Mononuclear cell (primary cell): ENCODE measurements at regions not wholly inside any gene's neighbourhood (a gene's known extent, or its start where the extent isn't known, plus 50 kb on each side); places are given as distances from the start of the nearest gene placed in this dataset.

Experiments used
- H3K27me3 ChIP-seq: 2 replicates; pipeline ENCODE4 v1.6.0; 2011; ENCODE audit warnings: low read length, control low read depth; ENCODE audit not compliant: insufficient read depth
- H3K4me1 ChIP-seq: 2 replicates; pipeline ENCODE4 v1.5.1; 2011; ENCODE audit warnings: mild to moderate bottlenecking, low read length, control low read depth; ENCODE audit not compliant: insufficient read depth
- H3K4me3 ChIP-seq: 2 replicates; pipeline ENCODE4 v1.5.1; 2011; ENCODE audit warnings: mild to moderate bottlenecking, low read length, moderate library complexity
- H3K9me3 ChIP-seq: 2 replicates; pipeline ENCODE4 v1.5.1; 2011; ENCODE audit warnings: low read depth, mild to moderate bottlenecking, control low read depth, low read length

DNA sequence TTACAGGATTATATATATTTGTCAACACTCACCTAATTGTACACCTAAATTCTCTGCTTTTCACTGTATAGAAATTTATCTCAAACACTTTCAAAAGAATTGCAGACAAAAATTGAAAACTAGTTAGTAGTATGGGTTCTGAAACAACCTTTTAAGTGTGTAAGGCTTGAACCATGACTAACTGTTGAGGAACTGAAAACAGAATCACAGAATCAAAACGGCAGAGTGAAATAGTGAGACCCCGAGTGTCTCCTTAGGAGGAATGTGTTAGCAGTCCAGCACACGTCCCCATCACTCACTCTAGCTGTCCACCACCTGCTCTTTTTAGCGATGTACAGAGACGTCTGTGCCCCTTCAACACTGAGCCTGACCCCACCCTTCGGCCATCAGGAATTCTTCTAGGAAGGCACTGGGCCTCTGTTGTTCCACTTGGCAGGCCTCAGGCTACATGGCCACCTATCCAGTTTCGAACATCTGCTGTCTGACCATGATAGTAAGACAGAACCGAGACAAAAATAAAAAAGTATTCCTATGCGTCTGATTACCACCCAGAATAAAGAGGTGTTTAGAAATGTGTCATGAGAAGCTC is 227.4 kb downstream of the C6orf118 start:
- Histone ChIP-seq H3K4me1 (no peaks in the 10 kb centered on the region), H3K9me3 (no peaks in the 10 kb centered on the region), H3K27me3 (no peaks in the 10 kb centered on the region), H3K4me3 (no peak overlapping the region)

GRCh38 chr6:165077876-165078275 is 231.5 kb downstream of the C6orf118 start:
- H3K4me1 ChIP-seq, result no peaks in the 10 kb centered on the region
- no peaks in the 10 kb centered on the region for H3K27me3 ChIP-seq
- no peak overlapping the region for H3K4me3 ChIP-seq
- no peaks in the 10 kb centered on the region for H3K9me3 ChIP-seq

GRCh38 chr6:165071906-165072305 is 237.5 kb downstream of the C6orf118 start:
- Histone ChIP-seq H3K9me3 (no peaks in the 10 kb centered on the region), H3K4me3 (no peak overlapping the region), H3K27me3 (no peaks in the 10 kb centered on the region), H3K4me1 (no peaks in the 10 kb centered on the region)

DNA sequence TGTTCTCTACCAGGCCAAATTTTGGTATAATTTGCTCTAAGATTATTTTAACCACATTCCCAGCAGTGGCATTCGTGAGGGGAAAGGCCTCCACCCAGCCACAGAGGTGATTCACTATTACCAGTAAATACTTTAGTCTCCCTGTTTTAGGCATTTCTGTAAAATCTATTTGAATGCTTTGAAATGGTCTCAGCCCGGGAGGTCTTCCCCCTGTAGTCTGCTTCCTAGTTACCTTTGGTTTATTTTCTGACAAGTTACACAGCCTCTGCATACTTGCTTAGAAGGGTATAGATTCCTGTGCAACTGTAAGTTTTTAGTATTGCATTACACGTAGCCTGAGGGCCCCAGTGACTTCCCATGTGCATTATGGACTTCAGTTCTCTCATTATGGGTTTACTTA is 248.7 kb downstream of the C6orf118 start:
- Histone ChIP-seq H3K9me3 (no peaks in the 10 kb centered on the region), H3K4me1 (no peaks in the 10 kb centered on the region), H3K4me3 (no peak overlapping the region), H3K27me3 (no peaks in the 10 kb centered on the region)

DNA sequence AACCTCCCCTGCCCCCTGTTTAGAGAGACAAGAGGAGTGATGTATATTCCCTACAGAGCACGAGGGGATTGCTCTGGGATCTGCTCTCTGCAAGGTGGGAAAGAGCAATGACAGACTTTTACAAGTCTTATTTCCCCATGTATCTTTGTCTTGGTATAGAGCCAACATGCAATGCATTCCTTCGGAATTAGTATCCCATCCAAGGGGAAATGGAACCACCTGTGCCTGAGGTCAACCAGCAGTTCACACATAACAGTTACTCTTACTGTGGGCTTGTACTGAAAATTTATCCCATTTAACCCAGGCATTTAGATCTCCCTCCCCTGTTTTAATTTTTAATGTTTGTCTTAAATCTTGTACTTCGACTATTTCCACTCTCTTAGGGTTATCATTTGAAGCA is 250.4 kb downstream of the C6orf118 start:
- H3K4me1 ChIP-seq, result no peaks in the 10 kb centered on the region
- no peaks in the 10 kb centered on the region for H3K9me3 ChIP-seq
- H3K4me3 ChIP-seq, result no peak overlapping the region
- H3K27me3 ChIP-seq, result no peaks in the 10 kb centered on the region

DNA sequence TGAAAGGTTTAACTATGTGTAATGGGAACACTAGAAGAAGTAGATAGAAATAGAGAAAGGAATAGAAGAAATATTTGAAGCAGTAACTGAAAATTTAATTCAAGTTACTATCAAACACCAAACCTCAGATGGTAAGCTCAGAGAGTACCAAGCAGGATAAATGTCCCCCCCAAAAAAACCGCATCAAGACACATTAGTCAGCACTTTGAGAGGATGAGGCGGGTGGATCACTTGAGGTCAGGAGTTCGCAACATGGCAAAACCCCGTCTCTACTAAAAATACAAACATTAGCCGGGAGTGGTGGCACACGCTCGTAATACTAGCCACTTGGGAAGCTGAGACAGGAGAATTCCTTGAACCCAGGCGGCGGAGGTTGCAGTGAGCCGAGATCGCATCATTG is 253.1 kb downstream of the C6orf118 start:
- no peaks in the 10 kb centered on the region for H3K27me3 ChIP-seq
- H3K4me1 ChIP-seq, result no peaks in the 10 kb centered on the region

DNA sequence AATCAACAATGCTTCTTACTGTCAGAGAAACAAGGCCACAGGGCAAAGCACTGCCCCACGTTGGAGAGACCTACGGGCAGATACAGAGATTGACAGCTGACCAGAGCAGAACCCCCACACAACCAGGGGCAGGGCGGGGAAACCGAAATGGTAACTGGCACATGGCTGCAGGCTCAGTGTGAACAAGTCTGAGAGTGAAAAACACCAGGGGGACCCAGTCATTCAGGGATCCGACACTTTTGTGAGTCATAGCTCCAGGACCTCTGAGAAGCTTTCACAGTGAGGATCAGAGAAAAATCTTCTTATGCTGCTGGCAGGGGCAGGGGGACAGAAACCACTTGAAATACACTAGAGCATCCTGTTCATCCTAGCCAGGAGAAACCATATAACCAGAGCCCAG is 254.2 kb downstream of the C6orf118 start:
- H3K4me1 ChIP-seq, result no peaks in the 10 kb centered on the region
- no peak overlapping the region for H3K4me3 ChIP-seq

More for the DNA sequence above, 253.1 kb downstream of the C6orf118 start:
- no peaks in the 10 kb centered on the region for H3K9me3 ChIP-seq
- no peak overlapping the region for H3K4me3 ChIP-seq

GRCh38 chr6:165052561-165053480 is 256.6 kb downstream of the C6orf118 start:
- no peaks in the 10 kb centered on the region for H3K9me3 ChIP-seq
- H3K4me1 ChIP-seq, result no peaks in the 10 kb centered on the region
- H3K4me3 ChIP-seq, result no peak overlapping the region
- H3K27me3 ChIP-seq, result no peaks in the 10 kb centered on the region

More for the DNA sequence above, 254.2 kb downstream of the C6orf118 start:
- Histone ChIP-seq H3K27me3 (no peaks in the 10 kb centered on the region), H3K9me3 (no peaks in the 10 kb centered on the region)

DNA sequence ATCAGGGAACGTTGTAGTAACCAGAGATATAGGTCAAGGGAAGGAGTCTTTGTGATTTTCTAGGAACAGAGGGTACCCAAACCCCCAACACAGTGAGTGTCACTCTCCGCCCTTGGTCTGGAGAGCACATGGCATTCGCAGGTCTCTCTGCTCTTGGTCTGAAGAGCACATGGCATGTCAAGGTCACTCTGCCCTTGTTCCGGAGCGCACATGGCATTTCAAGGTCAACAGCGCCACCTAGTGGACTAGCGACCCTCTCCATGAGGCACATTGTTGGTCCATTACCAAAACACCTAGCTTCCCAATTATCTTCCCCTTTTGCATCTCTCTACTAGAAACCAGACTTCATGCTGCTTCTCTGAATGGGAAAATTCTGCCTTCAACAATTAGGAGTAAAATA is 260.0 kb downstream of the C6orf118 start:
- peaks cover 2% of the 10 kb centered on the region for H3K9me3 ChIP-seq
- H3K4me1 ChIP-seq, result no peaks in the 10 kb centered on the region
- no peaks in the 10 kb centered on the region for H3K27me3 ChIP-seq
- no peak overlapping the region for H3K4me3 ChIP-seq

- H3K27me3 ChIP-seq, result no peaks in the 10 kb centered on the region
- peaks cover 7% of the 10 kb centered on the region for H3K9me3 ChIP-seq
- H3K4me3 ChIP-seq, result no peak overlapping the region
- H3K4me1 ChIP-seq, result no peaks in the 10 kb centered on the region
Measured at GRCh38 chr6:165047952-165048351, 261.5 kb downstream of the C6orf118 start.

GRCh38 chr6:165045631-165046030 is 263.8 kb downstream of the C6orf118 start:
- peaks cover 7% of the 10 kb centered on the region for H3K9me3 ChIP-seq
- H3K27me3 ChIP-seq, result no peaks in the 10 kb centered on the region
- H3K4me3 ChIP-seq, result no peak overlapping the region
- H3K4me1 ChIP-seq, result no peaks in the 10 kb centered on the region

DNA sequence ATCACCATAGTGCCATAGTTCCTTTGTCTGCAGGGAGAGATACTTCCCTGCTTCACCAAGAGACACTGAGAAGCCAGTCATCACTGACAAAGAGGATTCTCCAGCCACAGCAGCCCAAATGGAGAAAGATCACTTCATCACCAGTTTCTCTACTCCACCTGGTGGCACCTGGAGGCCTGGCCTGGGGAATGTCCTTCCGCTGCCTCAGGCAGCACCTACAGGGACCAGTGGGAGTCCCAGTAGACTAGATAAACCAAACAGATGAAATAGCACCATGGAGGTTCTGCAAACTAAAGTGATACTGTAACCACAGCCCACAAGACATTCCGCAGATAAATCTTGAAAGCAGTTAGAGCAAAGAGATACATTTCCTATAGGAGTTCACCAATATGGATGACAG is 266.5 kb downstream of the C6orf118 start:
- H3K9me3 ChIP-seq, result peaks cover 7% of the 10 kb centered on the region
- H3K4me3 ChIP-seq, result no peak overlapping the region
- no peaks in the 10 kb centered on the region for H3K27me3 ChIP-seq
- H3K4me1 ChIP-seq, result no peaks in the 10 kb centered on the region

DNA sequence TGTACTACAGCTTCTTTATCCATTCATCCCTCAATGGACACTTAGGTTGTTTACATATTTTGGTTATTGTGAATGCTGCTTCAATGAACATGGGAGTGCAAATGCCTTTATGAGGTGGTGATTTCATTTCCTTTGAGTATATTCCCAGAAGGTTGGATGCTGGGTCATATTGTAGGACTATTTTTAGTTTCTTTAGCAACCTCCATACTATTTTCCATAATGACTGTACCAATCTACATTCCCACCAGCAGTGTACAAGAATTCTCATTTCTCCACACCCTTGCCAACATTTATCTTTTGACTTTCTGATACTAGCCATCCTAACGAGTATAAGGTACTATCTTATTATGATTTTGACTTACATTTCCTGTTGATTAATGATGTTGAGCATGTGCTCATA is 269.0 kb downstream of the C6orf118 start:
- no peaks in the 10 kb centered on the region for H3K27me3 ChIP-seq
- H3K4me1 ChIP-seq, result no peaks in the 10 kb centered on the region
- H3K9me3 ChIP-seq, result peaks cover 7% of the 10 kb centered on the region
- H3K4me3 ChIP-seq, result no peak overlapping the region

GRCh38 chr6:165034271-165034741 is 275.1 kb downstream of the C6orf118 start:
- Histone ChIP-seq H3K27me3 (no peaks in the 10 kb centered on the region), H3K4me3 (no peak overlapping the region), H3K9me3 (no peaks in the 10 kb centered on the region), H3K4me1 (no peaks in the 10 kb centered on the region)

- no peak overlapping the region for H3K4me3 ChIP-seq
- no peaks in the 10 kb centered on the region for H3K27me3 ChIP-seq
- H3K4me1 ChIP-seq, result no peaks in the 10 kb centered on the region
- no peaks in the 10 kb centered on the region for H3K9me3 ChIP-seq
Measured at GRCh38 chr6:165031502-165031901, 277.9 kb downstream of the C6orf118 start.
